BJ (cell line): ENCODE measurements at regions not wholly inside any gene's neighbourhood (a gene's known extent, or its start where the extent isn't known, plus 50 kb on each side); places are given as distances from the start of the nearest gene placed in this dataset.

ENCODE experiments used
- CTCF ChIA-PET: fragments of 350-600 bp; formaldehyde crosslinking; extraction: SDS; loops from one replicate; lab custom pipeline; 2021; ENCODE audit warnings: antibody characterized with exemption, inconsistent platforms; lab: Yijun Ruan, JAX
- POLR2A ChIA-PET: fragments of 300-600 bp; sonication (Branson Sonifier 250); formaldehyde crosslinking; extraction: SDS; loops from one replicate; lab custom pipeline; 2021; ENCODE audit warnings: antibody characterized with exemption; lab: Charles Lee
- DNase-seq: peaks from one replicate; pipeline ENCODE4 v3.0.0-alpha.2; 2011; ENCODE audit warnings: low read depth
- H3K27me3 ChIP-seq: 2 replicates; pipeline ENCODE4 v1.6.0; 2011; ENCODE audit warnings: low read length; ENCODE audit not compliant: control insufficient read depth, insufficient read depth
- H3K36me3 ChIP-seq: 2 replicates; pipeline ENCODE4 v1.5.1; 2011; ENCODE audit warnings: low read length; ENCODE audit not compliant: control insufficient read depth, insufficient read depth
- H3K4me3 ChIP-seq: 2 replicates; pipeline ENCODE4 v1.5.1; 2011; ENCODE audit warnings: low read depth, mild to moderate bottlenecking, control low read depth, low read length
- CTCF ChIP-seq: IDR thresholded peaks from 2 replicates; pipeline ENCODE4 v1.5.1; 2011; ENCODE audit warnings: low read depth, mild to moderate bottlenecking, control low read depth, inconsistent platforms, low read length, moderate library complexity; ENCODE audit not compliant: insufficient read depth

GRCh38 chrX:65925005-65925404 is 114.9 kb downstream of the VSIG4 start:
- Histone ChIP-seq H3K4me3 (no peak overlapping the region), H3K27me3 (no peaks in the 10 kb centered on the region), H3K36me3 (no peaks in the 10 kb centered on the region)
- no peak for DNase-seq
- CTCF ChIA-PET: no interaction called here
- TF ChIP-seq CTCF: no peak
- POLR2A ChIA-PET: no interaction called here

GRCh38 chrX:65921363-65921762 is 118.5 kb downstream of the VSIG4 start:
- Histone ChIP-seq H3K36me3 (no peaks in the 10 kb centered on the region), H3K4me3 (no peak overlapping the region), H3K27me3 (no peaks in the 10 kb centered on the region)
- no peak for DNase-seq
- POLR2A ChIA-PET: no interaction called here
- CTCF ChIA-PET: no interaction called here
- TF ChIP-seq CTCF: no peak

- no peak for DNase-seq
- no peaks in the 10 kb centered on the region for H3K36me3 ChIP-seq
- POLR2A ChIA-PET: no interaction called here
- CTCF ChIA-PET: no interaction called here
- no peak for TF ChIP-seq CTCF
- H3K4me3 ChIP-seq: no peak overlapping the region
- H3K27me3 ChIP-seq: no peaks in the 10 kb centered on the region
Observed at GRCh38 chrX:65920620-65921019, 119.3 kb downstream of the VSIG4 start.

- H3K4me3 ChIP-seq: no peak overlapping the region
- POLR2A ChIA-PET: no interaction called here
- no peak for TF ChIP-seq CTCF
- H3K36me3 ChIP-seq: no peaks in the 10 kb centered on the region
- no peak for DNase-seq
- CTCF ChIA-PET: no interaction called here
- no peaks in the 10 kb centered on the region for H3K27me3 ChIP-seq
Observed at GRCh38 chrX:65910899-65911298, 129.0 kb downstream of the VSIG4 start.

- no peak overlapping the region for H3K4me3 ChIP-seq
- no peaks in the 10 kb centered on the region for H3K36me3 ChIP-seq
- no peaks in the 10 kb centered on the region for H3K27me3 ChIP-seq
- POLR2A ChIA-PET: no interaction called here
- no peak for DNase-seq
- CTCF ChIA-PET: no interaction called here
- TF ChIP-seq CTCF: no peak
Observed at GRCh38 chrX:65903750-65904149, 136.1 kb downstream of the VSIG4 start.
